GM13977 (cell line): ENCODE measurements at regions not wholly inside any gene's neighbourhood (a gene's known extent, or its start where the extent isn't known, plus 50 kb on each side); places are given as distances from the start of the nearest gene placed in this dataset.

Source experiments
- DNase-seq: peaks from one replicate; pipeline ENCODE4 v3.0.0; 2012; ENCODE audit warnings: low spot score
- CTCF ChIP-seq: IDR thresholded peaks from 2 replicates; pipeline ENCODE4 v1.5.1; 2012; ENCODE audit warnings: mild to moderate bottlenecking, control low read depth; ENCODE audit not compliant: insufficient read depth; ENCODE audit errors: extremely low read depth, missing control alignments
- in situ Hi-C: fragments of 300-500 bp; cut with MboI; formaldehyde crosslinking; loops from one replicate; pipeline ENCODE4 v1.12.0; 2022; ENCODE audit warnings: low sequenced_read_pairs, low pct_unique_long_range_greater_than_20kb, mixed read lengths, inconsistent platforms; ENCODE audit not compliant: unreplicated experiment

GRCh38 chr6:142698751-142699150 is 246.2 kb downstream of the HIVEP2 start:
- in situ Hi-C loops, result loop anchor here (25.0 kb wide), 1 partner anchor 339 kb away; no protein-coding TSS in a partner anchor
- peak; percentile 15 for TF ChIP-seq CTCF
- DNase-seq, result no peak

- TF ChIP-seq CTCF, result no peak
- in situ Hi-C loops, result loop anchor here (25.0 kb wide), 1 partner anchor 338 kb away; no protein-coding TSS in a partner anchor
- no peak for DNase-seq
Observed at GRCh38 chr6:142699391-142699790, 245.6 kb downstream of the HIVEP2 start.

- peak; percentile 17 for DNase-seq
- in situ Hi-C loops, result loop anchor here (25.0 kb wide), 1 partner anchor 712 kb away; no protein-coding TSS in a partner anchor
- no peak for TF ChIP-seq CTCF
Observed at GRCh38 chr6:142700032-142700431, 244.9 kb downstream of the HIVEP2 start.

- no peak for DNase-seq
- TF ChIP-seq CTCF, result no peak
- in situ Hi-C loops, result loop anchor here (25.0 kb wide), 1 partner anchor 712 kb away; no protein-coding TSS in a partner anchor
Observed at GRCh38 chr6:142700671-142701312, 244.2 kb downstream of the HIVEP2 start.
